A549 (cell line): ENCODE measurements at regions not wholly inside any gene's neighbourhood (a gene's known extent, or its start where the extent isn't known, plus 50 kb on each side); places are given as distances from the start of the nearest gene placed in this dataset.

ENCODE experiments used
- CTCF ChIP-seq: fragments of >200 bp; sonication (Bioruptor Twin); formaldehyde crosslinking; IDR thresholded peaks from 3 replicates; pipeline ENCODE4 v1.5.1; 2016
- NR3C1 ChIP-seq: fragments of >200 bp; sonication (Bioruptor Twin); formaldehyde crosslinking; IDR thresholded peaks from 3 replicates; pipeline ENCODE4 v1.6.1; 2017

GRCh38 chr12:105590571-105590970 is 260.1 kb downstream of the C12orf75 start:
- no peak for TF ChIP-seq NR3C1
- no peak for TF ChIP-seq CTCF
